ENCODE measurements at regions not wholly inside any gene's neighbourhood (a gene's known extent, or its start where the extent isn't known, plus 50 kb on each side); places are given as distances from the start of the nearest gene placed in this dataset.

- Histone ChIP-seq H3K9me3 (ENCODE audit: insufficient read depth in 2 of 2, low read depth in 1 of 2, low read length in 1 of 2) (no peaks in the 10 kb centered on the region), H3K4ac (replicated peaks; ENCODE audit: insufficient read length, low read depth, low read length) (no peak overlapping the region), H2AK5ac (ENCODE audit: low read depth, low read length) (no peak overlapping the region), H3K79me2 (ENCODE audit: control insufficient read depth in 1 of 2, insufficient read depth in 2 of 2, low read length in 2 of 2) (no peaks in the 10 kb centered on the region), H3K4me3 (ENCODE audit: extremely low read depth in 1 of 4, insufficient read depth in 2 of 4, low read depth in 3 of 4, low read length in 4 of 4) (no peak overlapping the region), H2BK12ac (ENCODE audit: low read depth, low read length) (no peak overlapping the region), H3K18ac (ENCODE audit: extremely low read depth, low read length) (no peak overlapping the region), H4K91ac (replicated peaks; ENCODE audit: insufficient read length, low read length) (no peak overlapping the region), H3K27me3 (replicated peaks in 1 of 4; ENCODE audit: control insufficient read depth in 3 of 4, extremely low read depth in 1 of 4, insufficient read depth in 3 of 4, low read length in 3 of 4) (no peaks in the 10 kb centered on the region), H3K36me3 (ENCODE audit: control insufficient read depth in 2 of 4, insufficient read depth in 4 of 4, low read length in 3 of 4) (no peaks in the 10 kb centered on the region), H2BK120ac (replicated peaks; ENCODE audit: low read depth, low read length) (no peak overlapping the region), H3K56ac (replicated peaks; ENCODE audit: insufficient read length, low read depth, low read length) (no peak overlapping the region), H2BK15ac (ENCODE audit: low read length) (no peak overlapping the region), H2BK20ac (ENCODE audit: low read length) (no peak overlapping the region), H4K20me1 (replicated peaks in 1 of 2; ENCODE audit: control insufficient read depth in 1 of 2, insufficient read depth in 2 of 2, low read length in 2 of 2) (no peaks in the 10 kb centered on the region), H3K79me1 (ENCODE audit: low read depth, low read length) (no peaks in the 10 kb centered on the region), H3K14ac (ENCODE audit: insufficient read length) (no peak overlapping the region), H3K4me2 (ENCODE audit: insufficient read depth in 1 of 2, low read depth in 2 of 2, low read length in 2 of 2) (no peak overlapping the region), H4K5ac (ENCODE audit: insufficient read length, low read depth, low read length) (no peak overlapping the region), H4K8ac (ENCODE audit: extremely low read depth, insufficient read depth, low read length) (0 out of 2 replicates have a peak overlapping the region, but pooled peaks have one; percentile 7), H3K4me1 (replicated peaks in 1 of 4; ENCODE audit: control insufficient read depth in 3 of 4, insufficient read depth in 4 of 4, low read length in 3 of 4) (0 out of 7 replicates have a peak, but pooled peaks cover 0 to 2% (median 0%) of the 10 kb centered on the region in 4 experiments), H3K23ac (ENCODE audit: insufficient read length) (no peak overlapping the region), H3K9ac (replicated peaks in 1 of 4; ENCODE audit: extremely low read depth in 1 of 4, low read depth in 3 of 4, low read length in 3 of 4) (no peak overlapping the region), H2AFZ (ENCODE audit: low read length) (no peak overlapping the region), H3K27ac (ENCODE audit: low read depth, low read length) (no peak overlapping the region), H2BK5ac (ENCODE audit: low read depth, low read length) (no peak overlapping the region), H3K23me2 (ENCODE audit: low read depth, low read length) (no peaks in the 10 kb centered on the region)
- WGBS, 2 experiments (ENCODE audit: extremely low coverage in 1 of 2, insufficient coverage in 1 of 2, insufficient read length in 1 of 2, insufficient replicate concordance in 2 of 2, low coverage in 1 of 2, low lambda C conversion rate in 2 of 2, missing lambda C conversion rate in 1 of 2), result 88% methylated on average over 2 of the region's 2 CpGs; no CpG with 5 or more reads in 1 of the 2 experiments
- POLR2A ChIA-PET (ENCODE audit: partially characterized antibody), result interaction anchor here (0.8 kb wide), 1 partner anchor 133 kb away, joined by 3 read pairs; no protein-coding TSS in a partner anchor
- CTCF ChIA-PET (ENCODE audit: partially characterized antibody), result interaction anchor here (1.2 to 1.4 kb wide), 2 partner anchors 124 to 130 kb away, joined by 3 to 4 read pairs; no protein-coding TSS in a partner anchor
- DNase-seq (ENCODE audit: low read depth in 1 of 2, low spot score in 2 of 2) (no peak), FAIRE-seq (no peak)
- no peak for TF ChIP-seq ZNF274 (IDR thresholded peaks at IDR 0.05; ENCODE audit: borderline replicate concordance, extremely low read depth, low read length)
- no peak for TF ChIP-seq HDAC6 (IDR thresholded peaks at IDR 0.05; ENCODE audit: low read depth, low read length)
- no peak for TF ChIP-seq CBX8 (IDR thresholded peaks at IDR 0.05; ENCODE audit: borderline replicate concordance, low read depth, low read length)
These were observed 120.2 kb upstream of the PFN2 start for GRCh38 chr3:150090877-150091276.
